Small intestine (tissue), 7 donors: ENCODE measurements at regions not wholly inside any gene's neighbourhood (a gene's known extent, or its start where the extent isn't known, plus 50 kb on each side); places are given as distances from the start of the nearest gene placed in this dataset.

Experiments
- DNase-seq, 2 donors: peaks; one replicate each; pipeline versions ENCODE4 v3.0.0 to v3.0.0-alpha.2; 2013
- FAIRE-seq: peaks from 2 replicates; lab custom pipeline; 2012; peaks lifted over from hg19 to GRCh38; lab: Jason Lieb, UNC
- H3K27ac ChIP-seq, 3 donors: one replicate each; pipeline ENCODE4 v1.5.1; 2013; ENCODE audit warnings: low read length in 2 of 3, mild to moderate bottlenecking in 2 of 3, control low read depth in 1 of 3, inconsistent platforms in 1 of 3, low read depth in 1 of 3, moderate library complexity in 1 of 3
- H3K27me3 ChIP-seq, 3 donors: one replicate each; pipeline ENCODE4 v1.6.1; 2013; ENCODE audit warnings: low read length in 3 of 3, inconsistent platforms in 1 of 3; ENCODE audit not compliant: control insufficient read depth in 3 of 3, insufficient read depth in 3 of 3
- H3K36me3 ChIP-seq, 3 donors: one replicate each; pipeline ENCODE4 v1.6.1; 2013; ENCODE audit warnings: low read length in 3 of 3, inconsistent platforms in 1 of 3, low read depth in 1 of 3, mild to moderate bottlenecking in 1 of 3, moderate library complexity in 1 of 3; ENCODE audit not compliant: control insufficient read depth in 3 of 3, insufficient read depth in 2 of 3
- H3K4me1 ChIP-seq, 3 donors: one replicate each; pipeline ENCODE4 v1.6.1; 2013; ENCODE audit warnings: low read length in 2 of 3, inconsistent platforms in 1 of 3, low read depth in 1 of 3, mild to moderate bottlenecking in 1 of 3, moderate library complexity in 1 of 3; ENCODE audit not compliant: control insufficient read depth in 3 of 3, insufficient read depth in 2 of 3
- H3K4me3 ChIP-seq, 3 donors: one replicate each; pipeline ENCODE4 v1.5.1; 2013; ENCODE audit warnings: low read length in 3 of 3, control low read depth in 1 of 3, inconsistent platforms in 1 of 3, low read depth in 1 of 3, mild to moderate bottlenecking in 1 of 3, moderate library complexity in 1 of 3
- H3K9me3 ChIP-seq, 2 donors: one replicate each; pipeline ENCODE4 v1.6.1; 2013; ENCODE audit warnings: low read depth in 1 of 2, low read length in 1 of 2; ENCODE audit not compliant: control insufficient read depth in 2 of 2, insufficient read depth in 1 of 2
- WGBS, 3 donors: extraction: QIAGEN DNeasy Blood & Tissue Kit; methylation state at CpG; one replicate each; pipeline ENCODE4 v1.1.7; 2013; 5-methylcytosine and 5-hydroxymethylcytosine counted together
- donor health status: healthy with polysubstance abuse.
- donor health status: control.
- donor health status: control.
- donor health status: Bipolar disorder and iron deficiency.
- donor health status: healthy.

GRCh38 chr6:14918200-14918907 lies 327.5 kb upstream of the JARID2 start:
- 91 to 93% (median 92%) methylated on average over 16 of the region's 16 CpGs for WGBS, 3 donors
- H3K4me1 ChIP-seq: peaks cover 0 to 10% (median 0%) of the 10 kb centered on the region in 3 donors
- FAIRE-seq (no peak), DNase-seq (no peak)
- no peak overlapping the region for H3K4me3 ChIP-seq
- H3K27me3 ChIP-seq: peaks cover 0 to 4% (median 0%) of the 10 kb centered on the region in 3 donors
- H3K27ac ChIP-seq: no peak overlapping the region
- H3K36me3 ChIP-seq: no peaks in the 10 kb centered on the region
- no peaks in the 10 kb centered on the region for H3K9me3 ChIP-seq

- Histone ChIP-seq H3K4me3 (no peak overlapping the region), H3K4me1 (peaks cover 0 to 10% (median 0%) of the 10 kb centered on the region in 3 donors), H3K27me3 (peaks cover 0 to 5% (median 0%) of the 10 kb centered on the region in 3 donors), H3K9me3 (no peaks in the 10 kb centered on the region), H3K36me3 (no peaks in the 10 kb centered on the region), H3K27ac (no peak overlapping the region)
- FAIRE-seq (no peak), DNase-seq (no peak)
- WGBS, 3 donors: 85 to 86% (median 86%) methylated on average over 9 of the region's 9 CpGs
These were observed 326.7 kb upstream of the JARID2 start for GRCh38 chr6:14919038-14919670.

GRCh38 chr6:14920276-14920675 lies 325.6 kb upstream of the JARID2 start:
- Histone ChIP-seq H3K36me3 (no peaks in the 10 kb centered on the region), H3K9me3 (no peaks in the 10 kb centered on the region), H3K4me1 (peaks cover 0 to 15% (median 0%) of the 10 kb centered on the region in 3 donors), H3K4me3 (no peak overlapping the region), H3K27me3 (peaks cover 0 to 12% (median 0%) of the 10 kb centered on the region in 3 donors), H3K27ac (no peak overlapping the region)
- DNase-seq: no peak
- FAIRE-seq: no peak
- WGBS, 3 donors: 95 to 98% (median 96%) methylated on average over 2 of the region's 2 CpGs

- peak overlapping the region in 1 of 3 donors; percentile 80 for H3K27ac ChIP-seq
- DNase-seq: no peak
These were observed 324.7 kb upstream of the JARID2 start for GRCh38 chr6:14921170-14921569.

GRCh38 chr6:14921878-14922671 lies 323.8 kb upstream of the JARID2 start:
- H3K9me3 ChIP-seq: no peaks in the 10 kb centered on the region
- peaks cover 0 to 15% (median 0%) of the 10 kb centered on the region in 3 donors for H3K4me1 ChIP-seq
- H3K4me3 ChIP-seq: no peak overlapping the region
- WGBS, 3 donors: 68 to 87% (median 80%) methylated on average over 15 of the region's 15 CpGs
- peak overlapping the region in 2 of 3 donors; percentile 38 to 80 for H3K27ac ChIP-seq
- no peaks in the 10 kb centered on the region for H3K36me3 ChIP-seq
- DNase-seq (no peak), FAIRE-seq (no peak)
- H3K27me3 ChIP-seq: peaks cover 0 to 12% (median 0%) of the 10 kb centered on the region in 3 donors

More at GRCh38 chr6:14921170-14921569, 324.7 kb upstream of the JARID2 start:
- H3K9me3 ChIP-seq: no peaks in the 10 kb centered on the region
- WGBS, 3 donors: 51 to 85% (median 80%) methylated on average over 11 of the region's 11 CpGs
- no peak for FAIRE-seq
- no peaks in the 10 kb centered on the region for H3K36me3 ChIP-seq
- peaks cover 0 to 12% (median 0%) of the 10 kb centered on the region in 3 donors for H3K27me3 ChIP-seq
- H3K4me1 ChIP-seq: peaks cover 0 to 15% (median 0%) of the 10 kb centered on the region in 3 donors
- H3K4me3 ChIP-seq: no peak overlapping the region

GRCh38 chr6:14922706-14923460 lies 323.0 kb upstream of the JARID2 start:
- peak overlapping the region in 1 of 3 donors; percentile 33 for H3K27ac ChIP-seq
- H3K9me3 ChIP-seq: no peaks in the 10 kb centered on the region
- DNase-seq (no peak), FAIRE-seq (no peak)
- H3K27me3 ChIP-seq: peaks cover 0 to 12% (median 0%) of the 10 kb centered on the region in 3 donors
- H3K4me1 ChIP-seq: peaks cover 0 to 15% (median 0%) of the 10 kb centered on the region in 3 donors
- H3K36me3 ChIP-seq: no peaks in the 10 kb centered on the region
- WGBS, 3 donors: 79 to 87% (median 86%) methylated on average over 9 of the region's 9 CpGs
- H3K4me3 ChIP-seq: no peak overlapping the region

- H3K4me1 ChIP-seq: peaks cover 0 to 15% (median under 1%) of the 10 kb centered on the region in 3 donors
- no peak for DNase-seq
- no peaks in the 10 kb centered on the region for H3K9me3 ChIP-seq
- no peak overlapping the region for H3K27ac ChIP-seq
- H3K27me3 ChIP-seq: peaks cover 0 to 12% (median 0%) of the 10 kb centered on the region in 3 donors
- no peak for FAIRE-seq
- no peaks in the 10 kb centered on the region for H3K36me3 ChIP-seq
- H3K4me3 ChIP-seq: no peak overlapping the region
- WGBS, 3 donors: 75 to 89% (median 83%) methylated on average over 14 of the region's 14 CpGs
These were observed 321.5 kb upstream of the JARID2 start for GRCh38 chr6:14924126-14925024.
